ENCODE measurements at regions not wholly inside any gene's neighbourhood (a gene's known extent, or its start where the extent isn't known, plus 50 kb on each side); places are given as distances from the start of the nearest gene placed in this dataset.
A peak's percentile ranks its signal among the peaks of the same experiment; 100 is the strongest.

DNA sequence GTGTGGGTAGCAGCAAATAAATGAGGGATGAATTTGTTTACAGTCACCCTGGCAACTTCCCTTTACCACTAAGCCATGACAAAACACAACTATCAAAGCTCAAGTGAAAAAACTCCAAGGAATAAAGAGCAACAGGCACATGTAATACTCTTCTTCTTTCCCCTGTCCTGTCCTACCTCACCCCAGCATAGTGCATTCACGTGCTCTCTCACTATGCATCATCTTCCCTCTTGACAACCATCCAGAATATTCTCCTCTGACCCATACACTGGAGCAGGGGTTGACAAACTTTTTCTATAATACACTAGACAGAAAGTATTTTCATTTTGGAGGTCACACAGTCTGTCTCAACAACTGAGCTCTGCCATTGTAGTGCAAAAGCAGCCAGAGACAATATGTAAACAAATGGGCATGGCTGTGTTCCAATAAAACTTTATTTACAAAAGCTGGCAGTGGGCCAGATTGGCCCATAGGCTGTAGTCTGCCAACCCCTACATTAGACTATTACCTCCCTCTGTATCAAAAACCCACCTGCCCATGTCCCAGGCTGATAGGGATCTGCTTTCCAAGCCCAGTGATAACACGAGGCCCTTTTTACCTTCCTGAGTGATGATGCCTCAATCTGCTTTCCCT is 354.5 kb downstream of the FGFR2 start:
- no peak for ATAC-seq
- no peak for DNase-seq
- no peak for TF ChIP-seq CTCF (IDR thresholded peaks at IDR 0.05)
- FAIRE-seq: no peak
- Histone ChIP-seq H3K27me3 (no peaks in the 10 kb centered on the region), H3K36me3 (no peaks in the 10 kb centered on the region), H3K9me3 (no peaks in the 10 kb centered on the region), H3K4me1 (no peaks in the 10 kb centered on the region), H3K4me3 (no peak overlapping the region), H3K27ac (no peak overlapping the region)
- 65% methylated on average over 2 of the region's 2 CpGs for WGBS, 2 donors
- intact Hi-C loops (cut with DNase I): no loop called here

DNA sequence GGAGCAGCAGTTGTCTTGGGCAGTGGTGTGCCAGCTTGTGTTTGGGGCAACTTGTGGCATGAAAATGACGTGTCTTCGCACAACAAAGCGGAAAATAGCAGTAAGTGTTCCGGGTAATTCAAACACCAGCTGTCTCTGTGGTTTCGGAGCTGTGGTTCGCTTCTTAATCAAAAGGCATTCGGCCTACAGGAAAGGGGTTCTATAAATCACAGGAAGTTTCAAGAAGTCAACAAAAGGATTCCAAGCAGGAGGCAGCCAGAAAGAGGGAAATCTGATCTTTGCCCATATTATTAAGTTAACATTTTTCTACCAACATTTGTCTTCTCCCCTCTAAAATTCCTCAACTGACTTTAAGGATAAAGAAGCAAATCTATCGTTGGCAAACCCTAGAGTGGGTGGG is 353.4 kb downstream of the FGFR2 start:
- 85 to 88% methylated on average over 8 of the region's 8 CpGs for WGBS, 2 donors
- no peak for FAIRE-seq
- no peak for ATAC-seq
- intact Hi-C loops (cut with DNase I): no loop called here
- no peak overlapping the region for H3K27ac ChIP-seq
- no peak for TF ChIP-seq CTCF (IDR thresholded peaks at IDR 0.05)
- no peak overlapping the region for H3K4me3 ChIP-seq
- DNase-seq: no peak
- no peaks in the 10 kb centered on the region for H3K36me3 ChIP-seq
- H3K9me3 ChIP-seq: no peaks in the 10 kb centered on the region
- H3K4me1 ChIP-seq: no peaks in the 10 kb centered on the region
- no peaks in the 10 kb centered on the region for H3K27me3 ChIP-seq

DNA sequence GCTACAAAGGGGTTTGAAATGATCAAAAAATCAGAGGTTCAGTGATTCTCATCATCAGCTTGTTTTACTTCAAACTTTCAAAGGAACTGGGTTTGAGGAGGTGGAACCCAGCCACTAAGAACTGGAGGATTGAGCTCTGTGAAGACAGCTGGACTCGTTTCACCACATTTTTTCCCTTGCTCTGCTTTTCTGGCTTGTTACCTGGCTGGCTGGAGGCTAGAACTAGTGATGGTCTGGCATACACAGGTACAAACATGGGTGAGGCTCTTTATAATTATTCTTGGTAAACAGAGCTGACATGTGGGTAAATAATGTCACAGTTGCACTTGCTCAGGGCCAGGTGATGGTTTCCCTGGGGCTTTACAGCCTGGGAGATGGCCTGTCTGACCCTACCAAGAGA is 352.5 kb downstream of the FGFR2 start:
- H3K27ac ChIP-seq: no peak overlapping the region
- 16 to 25% methylated on average over 1 of the region's 1 CpG for WGBS, 2 donors
- no peak overlapping the region for H3K4me3 ChIP-seq
- no peak for DNase-seq
- no peaks in the 10 kb centered on the region for H3K36me3 ChIP-seq
- no peaks in the 10 kb centered on the region for H3K9me3 ChIP-seq
- intact Hi-C loops (cut with DNase I): no loop called here
- FAIRE-seq: no peak
- no peaks in the 10 kb centered on the region for H3K4me1 ChIP-seq
- TF ChIP-seq CTCF (IDR thresholded peaks at IDR 0.05): no peak
- ATAC-seq: peak in 3 of 4 donors; percentile 23 to 72 (median 60)
- H3K27me3 ChIP-seq: no peaks in the 10 kb centered on the region

GRCh38 chr10:121248266-121248665 is 350.0 kb downstream of the FGFR2 start:
- DNase-seq (no peak), ATAC-seq (no peak), FAIRE-seq (no peak)
- WGBS, 2 donors: 80 to 89% methylated on average over 6 of the region's 6 CpGs
- no peaks in the 10 kb centered on the region for H3K4me1 ChIP-seq
- no peak overlapping the region for H3K4me3 ChIP-seq
- TF ChIP-seq CTCF (IDR thresholded peaks at IDR 0.05): no peak
- H3K9me3 ChIP-seq: no peaks in the 10 kb centered on the region
- H3K27ac ChIP-seq: no peak overlapping the region
- intact Hi-C loops (cut with DNase I): no loop called here
- no peaks in the 10 kb centered on the region for H3K27me3 ChIP-seq
- no peaks in the 10 kb centered on the region for H3K36me3 ChIP-seq

DNA sequence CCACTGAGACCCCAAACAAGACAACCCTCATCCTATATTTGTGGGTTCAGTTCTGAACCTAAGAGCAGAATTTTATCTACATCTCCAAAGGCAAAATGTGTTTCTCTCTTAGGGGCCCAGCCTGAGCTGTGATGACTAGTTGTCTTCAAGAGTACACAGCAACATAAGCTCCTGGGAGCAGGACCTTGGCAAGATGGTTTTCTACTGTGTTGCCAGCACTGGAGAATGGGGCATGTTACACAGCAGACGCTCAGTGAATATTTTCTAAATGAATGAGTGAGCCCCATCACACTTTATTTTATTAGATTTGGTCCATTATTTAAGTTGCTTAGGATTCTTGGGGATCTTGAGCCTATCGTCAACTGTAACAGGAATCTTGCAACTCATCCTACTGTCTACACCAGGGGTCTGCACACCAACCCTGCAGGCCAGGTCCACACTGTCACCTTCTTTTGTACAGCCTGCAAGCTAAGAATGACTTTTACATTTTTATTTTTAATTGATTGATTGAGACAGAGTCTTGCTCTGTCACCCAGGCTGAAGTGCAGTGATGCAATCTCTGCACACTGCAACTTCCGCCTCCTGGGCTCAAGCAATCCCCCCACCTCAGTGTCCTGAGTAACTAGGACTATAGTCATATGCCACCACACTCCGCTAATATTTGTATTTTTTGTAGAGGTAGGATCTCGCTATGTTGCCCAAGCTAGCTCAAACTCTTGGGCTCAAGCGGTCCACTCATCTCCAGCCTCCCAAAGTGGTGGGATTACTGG is 347.1 kb downstream of the FGFR2 start:
- Histone ChIP-seq H3K9me3 (no peaks in the 10 kb centered on the region), H3K36me3 (no peaks in the 10 kb centered on the region), H3K4me3 (no peak overlapping the region), H3K4me1 (no peaks in the 10 kb centered on the region), H3K27ac (no peak overlapping the region), H3K27me3 (no peaks in the 10 kb centered on the region)
- WGBS, 2 donors: 83 to 90% methylated on average over 6 of the region's 6 CpGs
- intact Hi-C loops (cut with DNase I): no loop called here
- no peak for TF ChIP-seq CTCF (IDR thresholded peaks at IDR 0.05)
- ATAC-seq (no peak), DNase-seq (no peak), FAIRE-seq (no peak)
